ENCODE measurements at regions not wholly inside any gene's neighbourhood (a gene's known extent, or its start where the extent isn't known, plus 50 kb on each side); places are given as distances from the start of the nearest gene placed in this dataset.

DNA sequence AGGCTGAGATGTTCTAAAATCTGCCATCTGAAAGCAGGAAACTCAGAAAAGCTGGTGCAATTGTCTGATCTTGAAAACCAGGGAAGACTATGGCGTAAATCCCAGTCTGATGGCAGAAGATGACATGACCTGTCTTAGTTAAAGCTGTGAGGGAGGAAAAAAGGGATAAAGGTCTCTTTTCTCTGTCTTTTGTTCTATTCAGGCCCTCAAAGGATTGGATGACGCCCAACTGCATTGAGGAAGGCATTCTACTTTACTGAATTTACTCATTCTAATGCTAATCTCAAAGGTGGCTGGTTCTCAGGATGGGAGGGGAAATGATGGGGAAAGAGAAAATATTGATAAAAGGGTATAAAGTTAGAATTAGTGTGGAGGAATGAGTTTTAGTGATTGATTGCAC is 312.8 kb upstream of the CTNND2 start:
- TF ChIP-seq, protein P1, sequence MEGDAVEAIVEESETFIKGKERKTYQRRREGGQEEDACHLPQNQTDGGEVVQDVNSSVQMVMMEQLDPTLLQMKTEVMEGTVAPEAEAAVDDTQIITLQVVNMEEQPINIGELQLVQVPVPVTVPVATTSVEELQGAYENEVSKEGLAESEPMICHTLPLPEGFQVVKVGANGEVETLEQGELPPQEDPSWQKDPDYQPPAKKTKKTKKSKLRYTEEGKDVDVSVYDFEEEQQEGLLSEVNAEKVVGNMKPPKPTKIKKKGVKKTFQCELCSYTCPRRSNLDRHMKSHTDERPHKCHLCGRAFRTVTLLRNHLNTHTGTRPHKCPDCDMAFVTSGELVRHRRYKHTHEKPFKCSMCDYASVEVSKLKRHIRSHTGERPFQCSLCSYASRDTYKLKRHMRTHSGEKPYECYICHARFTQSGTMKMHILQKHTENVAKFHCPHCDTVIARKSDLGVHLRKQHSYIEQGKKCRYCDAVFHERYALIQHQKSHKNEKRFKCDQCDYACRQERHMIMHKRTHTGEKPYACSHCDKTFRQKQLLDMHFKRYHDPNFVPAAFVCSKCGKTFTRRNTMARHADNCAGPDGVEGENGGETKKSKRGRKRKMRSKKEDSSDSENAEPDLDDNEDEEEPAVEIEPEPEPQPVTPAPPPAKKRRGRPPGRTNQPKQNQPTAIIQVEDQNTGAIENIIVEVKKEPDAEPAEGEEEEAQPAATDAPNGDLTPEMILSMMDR (IDR thresholded peaks at IDR 0.05): no peak
- no peak for TF ChIP-seq POLR2A (IDR thresholded peaks at IDR 0.05; ENCODE audit: low read depth)
- TF ChIP-seq POLR2AphosphoS5 (IDR thresholded peaks at IDR 0.05): no peak
- no peak for TF ChIP-seq EP300 (IDR thresholded peaks at IDR 0.05)

Data from esophagus muscularis mucosa (tissue), 4 donors.